Nephron progenitor cell (in vitro differentiated cells): ENCODE measurements at regions not wholly inside any gene's neighbourhood (a gene's known extent, or its start where the extent isn't known, plus 50 kb on each side); places are given as distances from the start of the nearest gene placed in this dataset.
A peak's percentile ranks its signal among the peaks of the same experiment; 100 is the strongest.

ENCODE experiments used
- DNase-seq: peaks from one replicate; pipeline ENCODE4 v3.0.0; 2021
- H3K27ac Mint-ChIP-seq: 2 replicates; pipeline ENCODE4 v1.8.0; 2021; ENCODE audit warnings: mild to moderate bottlenecking, moderate library complexity, mixed read lengths
- H3K27me3 Mint-ChIP-seq: 2 replicates; pipeline ENCODE4 v1.8.0; 2021; ENCODE audit warnings: mild to moderate bottlenecking, low read depth, mixed read lengths; ENCODE audit not compliant: poor library complexity
- H3K36me3 Mint-ChIP-seq: 2 replicates; pipeline ENCODE4 v1.8.0; 2021; ENCODE audit warnings: low read depth, mixed read lengths
- H3K4me1 Mint-ChIP-seq: 2 replicates; pipeline ENCODE4 v1.8.0; 2021; ENCODE audit warnings: mixed read lengths
- H3K4me3 Mint-ChIP-seq: 2 replicates; pipeline ENCODE4 v1.8.0; 2021; ENCODE audit warnings: mild to moderate bottlenecking, moderate library complexity, mixed read lengths
- H3K9me3 Mint-ChIP-seq: 2 replicates; pipeline ENCODE4 v1.8.0; 2021; ENCODE audit warnings: mild to moderate bottlenecking, moderate library complexity, mixed read lengths
- TF ChIP-seq, protein P1 (sequence below): fragments of 200-600 bp; sonication (generic); IDR thresholded peaks from 2 replicates; pipeline ENCODE4 v1.5.0; 2021; ENCODE audit warnings: antibody characterized with exemption

DNA sequence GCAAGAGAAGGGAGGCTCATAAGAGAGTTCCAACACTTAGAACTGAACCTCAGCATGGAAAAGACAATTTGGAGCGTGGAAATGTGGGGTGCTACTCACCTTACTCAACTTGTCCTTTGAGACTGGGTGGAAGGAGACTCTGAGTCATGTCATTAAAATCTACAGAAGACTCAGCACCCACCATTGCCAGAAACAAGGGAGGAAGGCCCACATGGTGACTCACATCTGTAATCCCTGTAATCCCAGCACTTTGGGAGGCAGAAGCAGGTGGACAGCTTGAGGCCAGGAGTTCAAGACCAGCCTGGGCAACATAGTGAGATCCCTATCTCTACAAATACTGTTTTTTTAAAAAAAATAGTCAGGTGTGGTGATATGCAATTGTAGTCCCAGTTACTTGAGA lies 161.9 kb upstream of the UBE3A start:
- H3K27ac Mint-ChIP-seq = no peak overlapping the region
- TF ChIP-seq, protein P1, sequence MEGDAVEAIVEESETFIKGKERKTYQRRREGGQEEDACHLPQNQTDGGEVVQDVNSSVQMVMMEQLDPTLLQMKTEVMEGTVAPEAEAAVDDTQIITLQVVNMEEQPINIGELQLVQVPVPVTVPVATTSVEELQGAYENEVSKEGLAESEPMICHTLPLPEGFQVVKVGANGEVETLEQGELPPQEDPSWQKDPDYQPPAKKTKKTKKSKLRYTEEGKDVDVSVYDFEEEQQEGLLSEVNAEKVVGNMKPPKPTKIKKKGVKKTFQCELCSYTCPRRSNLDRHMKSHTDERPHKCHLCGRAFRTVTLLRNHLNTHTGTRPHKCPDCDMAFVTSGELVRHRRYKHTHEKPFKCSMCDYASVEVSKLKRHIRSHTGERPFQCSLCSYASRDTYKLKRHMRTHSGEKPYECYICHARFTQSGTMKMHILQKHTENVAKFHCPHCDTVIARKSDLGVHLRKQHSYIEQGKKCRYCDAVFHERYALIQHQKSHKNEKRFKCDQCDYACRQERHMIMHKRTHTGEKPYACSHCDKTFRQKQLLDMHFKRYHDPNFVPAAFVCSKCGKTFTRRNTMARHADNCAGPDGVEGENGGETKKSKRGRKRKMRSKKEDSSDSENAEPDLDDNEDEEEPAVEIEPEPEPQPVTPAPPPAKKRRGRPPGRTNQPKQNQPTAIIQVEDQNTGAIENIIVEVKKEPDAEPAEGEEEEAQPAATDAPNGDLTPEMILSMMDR = no peak
- H3K4me1 Mint-ChIP-seq = no peaks in the 10 kb centered on the region
- DNase-seq = no peak
- H3K27me3 Mint-ChIP-seq = peaks cover 2% of the 10 kb centered on the region
- H3K36me3 Mint-ChIP-seq = no peaks in the 10 kb centered on the region
- peaks cover 6% of the 10 kb centered on the region for H3K9me3 Mint-ChIP-seq
- no peak overlapping the region for H3K4me3 Mint-ChIP-seq

DNA sequence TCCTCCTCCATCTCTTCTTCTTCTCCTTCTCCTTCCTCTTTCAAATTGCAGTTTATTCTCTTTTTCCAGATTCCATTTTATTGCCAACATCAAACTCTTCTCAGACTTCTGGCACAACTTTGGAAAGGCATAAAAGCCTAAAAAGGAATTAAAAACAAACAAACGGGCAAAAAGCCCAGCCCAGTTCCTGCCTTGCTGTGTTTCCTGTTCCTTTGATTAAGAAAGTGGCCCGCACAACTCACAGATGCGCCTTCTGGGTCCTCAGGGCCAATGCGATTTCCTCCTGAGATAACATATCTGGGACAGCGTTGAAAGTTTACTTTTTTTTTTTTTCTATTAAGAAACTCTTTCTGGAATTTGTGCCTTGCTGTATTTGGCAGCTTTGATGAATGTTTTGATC lies 158.7 kb upstream of the UBE3A start:
- peak overlapping the region; percentile 64 for H3K27ac Mint-ChIP-seq
- H3K36me3 Mint-ChIP-seq = no peaks in the 10 kb centered on the region
- TF ChIP-seq, protein P1 = no peak
- H3K4me3 Mint-ChIP-seq = no peak overlapping the region
- no peaks in the 10 kb centered on the region for H3K4me1 Mint-ChIP-seq
- no peak for DNase-seq
- H3K27me3 Mint-ChIP-seq = peaks cover 4% of the 10 kb centered on the region
- peaks cover 14% of the 10 kb centered on the region for H3K9me3 Mint-ChIP-seq

DNA sequence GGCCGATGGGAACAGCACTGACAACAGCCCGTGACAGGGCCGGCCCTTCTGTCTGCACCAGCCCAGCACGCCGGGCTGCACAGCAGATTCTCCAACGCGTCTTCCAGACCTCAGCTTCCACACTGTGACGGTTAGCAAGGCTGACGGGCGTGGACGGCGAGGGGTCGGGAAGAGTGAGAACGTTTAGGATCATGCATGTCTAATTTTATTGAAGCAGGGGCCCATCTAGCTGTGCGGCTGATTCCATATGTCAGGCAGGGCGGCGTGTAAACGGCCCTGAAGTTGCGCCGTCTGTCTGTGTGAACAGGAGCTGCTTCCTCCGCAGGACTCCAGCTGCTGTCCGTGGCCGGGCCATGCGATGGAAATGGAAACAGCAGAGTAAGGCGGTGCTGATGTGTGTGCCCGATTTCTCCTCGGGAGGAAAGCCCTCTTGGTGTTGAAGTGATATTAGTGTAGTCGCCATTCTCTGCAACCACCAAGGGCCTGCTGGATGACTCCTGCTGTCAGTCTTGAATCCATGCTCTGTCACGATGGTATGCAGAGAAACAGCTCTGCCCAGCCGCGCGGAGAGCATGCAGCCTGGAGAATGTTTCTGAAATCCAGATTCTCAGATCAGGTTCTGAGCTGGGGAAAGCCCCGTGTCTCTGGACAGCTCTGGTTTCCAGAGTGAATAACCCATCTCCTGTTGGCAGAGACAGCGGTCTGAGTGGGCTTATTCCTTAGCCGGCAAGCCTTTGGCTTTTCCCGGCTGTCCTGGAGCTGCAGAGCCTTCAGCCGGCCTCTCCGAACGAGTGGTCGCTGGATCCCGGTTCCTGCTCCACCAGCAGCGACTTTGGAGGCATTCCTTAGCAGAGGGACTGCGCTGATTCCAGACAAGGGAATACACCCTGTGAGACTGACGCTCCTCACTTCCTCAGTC lies 158.1 kb upstream of the UBE3A start:
- peaks cover 19% of the 10 kb centered on the region for H3K9me3 Mint-ChIP-seq

DNA sequence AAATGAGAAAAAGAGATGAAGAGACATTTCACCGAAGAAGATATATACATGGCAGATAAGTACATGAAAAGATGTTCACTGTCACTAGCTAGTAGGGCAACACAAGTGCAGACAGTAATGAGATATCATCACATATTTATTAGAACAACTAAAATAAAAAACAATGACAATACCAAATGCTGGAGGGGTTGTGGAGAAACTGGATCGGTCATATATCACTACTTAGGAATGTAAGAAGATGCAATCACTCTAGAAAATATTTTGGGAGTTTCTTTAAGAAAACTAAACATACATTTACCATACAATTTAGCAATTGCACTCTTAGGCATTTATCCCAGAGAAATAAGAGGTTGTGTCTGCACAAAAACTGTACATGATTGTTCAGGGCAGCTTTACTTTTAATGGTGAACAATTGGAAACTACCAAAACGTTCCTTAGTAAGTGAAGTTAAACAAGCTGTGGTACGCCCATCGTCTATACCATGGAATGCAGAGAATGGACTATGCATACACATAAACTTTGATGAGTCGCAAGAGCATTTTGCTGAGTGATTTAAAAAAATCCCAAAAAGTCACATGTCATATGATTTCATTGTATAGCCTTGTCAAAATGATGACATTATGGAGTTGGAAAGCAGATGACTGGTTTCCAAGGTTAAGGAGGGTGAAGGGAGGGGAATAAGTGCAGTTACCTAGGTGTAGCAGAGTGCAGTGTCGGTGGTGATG lies 149.0 kb upstream of the UBE3A start:
- H3K36me3 Mint-ChIP-seq = peaks cover 5% of the 10 kb centered on the region
- DNase-seq = no peak
- H3K27me3 Mint-ChIP-seq = peaks cover 2% of the 10 kb centered on the region
- H3K4me1 Mint-ChIP-seq = no peaks in the 10 kb centered on the region
- no peak overlapping the region for H3K4me3 Mint-ChIP-seq
- TF ChIP-seq, protein P1 = no peak
- H3K9me3 Mint-ChIP-seq = peaks cover 62% of the 10 kb centered on the region
- H3K27ac Mint-ChIP-seq = no peak overlapping the region

More for the DNA sequence above, 158.1 kb upstream of the UBE3A start:
- TF ChIP-seq, protein P1 = no peak
- DNase-seq = no peak
- Mint-ChIP-seq H3K4me1 (no peaks in the 10 kb centered on the region), H3K36me3 (no peaks in the 10 kb centered on the region), H3K4me3 (no peak overlapping the region), H3K27me3 (peaks cover 4% of the 10 kb centered on the region), H3K27ac (no peak overlapping the region)

DNA sequence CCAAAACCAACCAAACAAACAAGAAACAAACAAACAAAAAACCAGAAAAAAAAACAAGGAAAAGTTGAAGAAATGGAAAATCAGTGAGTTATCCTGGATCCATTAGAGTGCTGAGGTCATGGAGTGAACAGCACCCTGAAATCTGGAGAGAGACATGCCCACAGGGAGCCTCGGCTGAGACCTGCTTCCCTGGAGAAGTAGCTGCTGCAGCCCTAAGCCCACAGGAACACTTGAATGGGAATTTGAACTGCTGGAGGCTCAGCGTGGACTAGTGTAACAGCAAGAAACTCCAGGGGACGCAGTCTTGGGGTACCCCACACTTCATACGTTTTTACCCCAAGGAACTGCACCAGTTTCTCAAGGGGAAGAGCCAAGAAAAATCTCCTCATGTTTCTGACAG lies 144.1 kb upstream of the UBE3A start:
- TF ChIP-seq, protein P1 = no peak
- no peaks in the 10 kb centered on the region for H3K27me3 Mint-ChIP-seq

More for the DNA sequence above, 144.1 kb upstream of the UBE3A start:
- Mint-ChIP-seq H3K4me3 (no peak overlapping the region), H3K36me3 (no peaks in the 10 kb centered on the region), H3K9me3 (peaks cover 33% of the 10 kb centered on the region), H3K4me1 (no peaks in the 10 kb centered on the region), H3K27ac (no peak overlapping the region)
- no peak for DNase-seq
